ENCODE measurements at regions not wholly inside any gene's neighbourhood (a gene's known extent, or its start where the extent isn't known, plus 50 kb on each side); places are given as distances from the start of the nearest gene placed in this dataset.

GRCh38 chr20:6360766-6361165 is 237.9 kb upstream of the FERMT1 start:
- TF ChIP-seq CTCF (IDR thresholded peaks at IDR 0.05 in 8 of 11, conservative IDR thresholded peaks at IDR 0.05 in 3 of 11), result no peak
- TF ChIP-seq POLR2A (IDR thresholded peaks at IDR 0.05), result no peak
- TF ChIP-seq POLR2AphosphoS5 (IDR thresholded peaks at IDR 0.05), result no peak

Data from spleen (tissue), 7 donors.